GM23248 (cell line): ENCODE measurements at regions not wholly inside any gene's neighbourhood (a gene's known extent, or its start where the extent isn't known, plus 50 kb on each side); places are given as distances from the start of the nearest gene placed in this dataset.

Experiments
- EZH2 ChIP-seq: fragments of 200-600 bp; sonication (generic); IDR thresholded peaks from 2 replicates; pipeline ENCODE4 v1.6.1; 2018; ENCODE audit warnings: antibody characterized with exemption, mild to moderate bottlenecking; ENCODE audit not compliant: insufficient read depth, poor library complexity, severe bottlenecking
- EZH2phosphoT487 ChIP-seq: fragments of 200-600 bp; sonication (generic); IDR thresholded peaks from 2 replicates; pipeline ENCODE4 v1.6.1; 2018; ENCODE audit warnings: antibody characterized with exemption, moderate library complexity, mild to moderate bottlenecking, low read depth; ENCODE audit not compliant: insufficient read depth

- no peak for TF ChIP-seq EZH2
- TF ChIP-seq EZH2phosphoT487 = 0 out of 2 replicates have a peak, but pooled peaks have one; percentile 6
Observed at GRCh38 chr22:46076651-46077339, 73.5 kb upstream of the PPARA start.
